Astrocyte (in vitro differentiated cells and primary cell): ENCODE measurements at regions not wholly inside any gene's neighbourhood (a gene's known extent, or its start where the extent isn't known, plus 50 kb on each side); places are given as distances from the start of the nearest gene placed in this dataset.

Experiments used
- EZH2 ChIP-seq: IDR thresholded peaks from 2 replicates; pipeline ENCODE4 v1.6.1; 2012; ENCODE audit warnings: mild to moderate bottlenecking, low read length, inconsistent platforms; ENCODE audit not compliant: insufficient read depth
- TF ChIP-seq, protein P1 (sequence below): IDR thresholded peaks from 2 replicates; pipeline ENCODE4 v1.5.1; 2011; ENCODE audit warnings: low read depth, mild to moderate bottlenecking, inconsistent platforms, low read length, moderate library complexity; ENCODE audit not compliant: insufficient read depth

DNA sequence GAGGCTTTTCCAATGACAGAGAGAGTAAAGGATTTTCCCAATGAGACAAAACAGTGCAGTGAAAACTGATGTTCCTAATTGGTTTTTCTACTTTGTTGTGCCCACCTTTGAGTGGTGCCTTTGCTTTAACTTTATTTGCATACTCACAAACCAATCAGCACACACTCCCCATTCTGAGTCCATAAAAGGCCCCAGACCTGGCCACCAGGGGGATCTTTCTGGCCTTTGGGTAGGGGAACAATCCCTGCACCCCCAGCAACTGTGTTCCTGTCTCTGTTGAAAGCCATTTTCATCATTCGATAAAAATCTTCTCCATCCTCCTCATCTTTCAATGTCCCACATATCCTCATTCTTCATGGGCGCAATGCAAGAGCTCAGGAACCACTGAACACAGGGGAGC is 252.8 kb downstream of the B3GLCT start:
- TF ChIP-seq, protein P1, sequence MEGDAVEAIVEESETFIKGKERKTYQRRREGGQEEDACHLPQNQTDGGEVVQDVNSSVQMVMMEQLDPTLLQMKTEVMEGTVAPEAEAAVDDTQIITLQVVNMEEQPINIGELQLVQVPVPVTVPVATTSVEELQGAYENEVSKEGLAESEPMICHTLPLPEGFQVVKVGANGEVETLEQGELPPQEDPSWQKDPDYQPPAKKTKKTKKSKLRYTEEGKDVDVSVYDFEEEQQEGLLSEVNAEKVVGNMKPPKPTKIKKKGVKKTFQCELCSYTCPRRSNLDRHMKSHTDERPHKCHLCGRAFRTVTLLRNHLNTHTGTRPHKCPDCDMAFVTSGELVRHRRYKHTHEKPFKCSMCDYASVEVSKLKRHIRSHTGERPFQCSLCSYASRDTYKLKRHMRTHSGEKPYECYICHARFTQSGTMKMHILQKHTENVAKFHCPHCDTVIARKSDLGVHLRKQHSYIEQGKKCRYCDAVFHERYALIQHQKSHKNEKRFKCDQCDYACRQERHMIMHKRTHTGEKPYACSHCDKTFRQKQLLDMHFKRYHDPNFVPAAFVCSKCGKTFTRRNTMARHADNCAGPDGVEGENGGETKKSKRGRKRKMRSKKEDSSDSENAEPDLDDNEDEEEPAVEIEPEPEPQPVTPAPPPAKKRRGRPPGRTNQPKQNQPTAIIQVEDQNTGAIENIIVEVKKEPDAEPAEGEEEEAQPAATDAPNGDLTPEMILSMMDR, result no peak
- no peak for TF ChIP-seq EZH2
